Gastrocnemius medialis (tissue), 4 donors: ENCODE measurements at regions not wholly inside any gene's neighbourhood (a gene's known extent, or its start where the extent isn't known, plus 50 kb on each side); places are given as distances from the start of the nearest gene placed in this dataset.

ENCODE experiments used
- ATAC-seq, 2 donors: fragments of 150-250 bp; one replicate each; pipeline ENCODE4 v1.9.1; 2016
- DNase-seq, 2 donors: peaks; one replicate each; pipeline ENCODE4 v3.0.0-alpha.2; 2019
- H3K27ac ChIP-seq, 4 donors: fragments of 200-600 bp; sonication (generic); 1 replicate in 1 of 4; 2 replicates in 3 of 4; pipeline ENCODE4 v1.5.1; 2016 to 2018; ENCODE audit warnings: mild to moderate bottlenecking in 2 of 4, moderate library complexity in 1 of 4
- H3K27me3 ChIP-seq, 3 donors: fragments of 200-600 bp; sonication (generic) in 2 of 3; 1 replicate in 1 of 3; 2 replicates in 2 of 3; pipeline versions ENCODE4 v1.5.1 to v1.6.0; 2016 to 2019; ENCODE audit warnings: mild to moderate bottlenecking in 1 of 3, moderate library complexity in 1 of 3
- H3K36me3 ChIP-seq, 2 donors: fragments of 200-600 bp; sonication (generic) in 1 of 2; one replicate each; pipeline ENCODE4 v1.5.1; 2017 to 2018
- H3K4me1 ChIP-seq, 2 donors: fragments of 200-600 bp; sonication (generic) in 1 of 2; one replicate each; pipeline ENCODE4 v1.5.1; 2016 to 2017; ENCODE audit warnings: mild to moderate bottlenecking in 2 of 2
- H3K4me3 ChIP-seq, 4 donors: fragments of 200-600 bp; sonication (generic) in 3 of 4; 1 replicate in 1 of 4; 2 replicates in 3 of 4; pipeline ENCODE4 v1.5.1; 2016 to 2019; ENCODE audit warnings: mild to moderate bottlenecking in 2 of 4
- H3K9me3 ChIP-seq, 3 donors: fragments of 200-600 bp; sonication (generic) in 2 of 3; 1 replicate in 1 of 3; 2 replicates in 2 of 3; pipeline ENCODE4 v1.5.1; 2016 to 2019
- POLR2A ChIP-seq, 2 donors: fragments of 450-650 bp; IDR thresholded peaks; one replicate each; pipeline ENCODE4 v1.6.1; 2017; ENCODE audit warnings: antibody characterized with exemption in 2 of 2, mild to moderate bottlenecking in 2 of 2, moderate library complexity in 2 of 2
- in situ Hi-C, 4 donors: fragments of 200-750 bp; cut with MboI; loops; one replicate each; pipeline versions ENCODE4 v1.15.0 to v1.8.0; 2017; ENCODE audit warnings: low sequenced_read_pairs in 4 of 4
- intact Hi-C: fragments of 100-400 bp; cut with DNase I; formaldehyde crosslinking; loops from one replicate; pipeline ENCODE4 v1.15.1; 2023; ENCODE audit warnings: low total_unique reads
- TF ChIP-seq, protein P1 (sequence below), 5 experiments: fragments of 450-650 bp in 3 of 5; fragments of 200-600 bp in 2 of 5; sonication (generic) in 2 of 5; IDR thresholded peaks in 4 of 5; conservative IDR thresholded peaks in 1 of 5; 1 replicate in 4 of 5; 2 replicates in 1 of 5; pipeline ENCODE4 v1.5.1; 2016 to 2019; ENCODE audit warnings: antibody characterized with exemption in 5 of 5, mild to moderate bottlenecking in 3 of 5, moderate library complexity in 3 of 5

DNA sequence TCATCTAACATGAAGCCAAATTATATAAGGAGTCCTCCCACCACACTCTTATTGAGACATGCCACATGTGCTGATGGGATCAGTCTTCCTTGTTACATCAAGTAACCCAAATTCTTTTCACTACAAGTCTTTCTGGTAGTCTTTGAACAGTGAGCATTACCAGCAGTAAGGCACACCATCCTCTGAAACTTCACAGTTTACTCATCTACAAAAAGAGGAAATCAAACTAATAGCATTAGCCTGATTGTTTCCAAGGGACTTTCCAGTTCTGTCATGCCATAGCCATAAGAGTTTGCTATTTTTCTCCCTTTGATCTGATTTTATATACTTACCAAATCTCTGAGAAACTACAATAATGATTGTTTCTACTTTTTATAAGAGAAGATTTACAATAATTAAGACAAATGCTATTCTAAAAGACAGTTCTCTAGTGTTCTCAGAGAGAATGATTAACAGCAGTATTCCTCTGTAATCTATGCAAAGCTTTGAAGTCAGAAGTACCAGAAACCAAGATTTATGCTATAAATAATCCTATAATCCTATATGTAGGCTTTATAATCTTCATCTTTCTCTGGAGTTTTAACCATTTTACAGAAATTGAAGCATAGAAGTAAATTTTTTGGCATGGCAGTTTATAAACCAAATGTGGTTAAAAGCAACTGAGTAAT, 166.2 kb upstream of the ACO1 start:
- TF ChIP-seq, protein P1, sequence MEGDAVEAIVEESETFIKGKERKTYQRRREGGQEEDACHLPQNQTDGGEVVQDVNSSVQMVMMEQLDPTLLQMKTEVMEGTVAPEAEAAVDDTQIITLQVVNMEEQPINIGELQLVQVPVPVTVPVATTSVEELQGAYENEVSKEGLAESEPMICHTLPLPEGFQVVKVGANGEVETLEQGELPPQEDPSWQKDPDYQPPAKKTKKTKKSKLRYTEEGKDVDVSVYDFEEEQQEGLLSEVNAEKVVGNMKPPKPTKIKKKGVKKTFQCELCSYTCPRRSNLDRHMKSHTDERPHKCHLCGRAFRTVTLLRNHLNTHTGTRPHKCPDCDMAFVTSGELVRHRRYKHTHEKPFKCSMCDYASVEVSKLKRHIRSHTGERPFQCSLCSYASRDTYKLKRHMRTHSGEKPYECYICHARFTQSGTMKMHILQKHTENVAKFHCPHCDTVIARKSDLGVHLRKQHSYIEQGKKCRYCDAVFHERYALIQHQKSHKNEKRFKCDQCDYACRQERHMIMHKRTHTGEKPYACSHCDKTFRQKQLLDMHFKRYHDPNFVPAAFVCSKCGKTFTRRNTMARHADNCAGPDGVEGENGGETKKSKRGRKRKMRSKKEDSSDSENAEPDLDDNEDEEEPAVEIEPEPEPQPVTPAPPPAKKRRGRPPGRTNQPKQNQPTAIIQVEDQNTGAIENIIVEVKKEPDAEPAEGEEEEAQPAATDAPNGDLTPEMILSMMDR (IDR thresholded peaks at IDR 0.05 in 4 of 5, conservative IDR thresholded peaks at IDR 0.05 in 1 of 5): no peak
- TF ChIP-seq POLR2A (IDR thresholded peaks at IDR 0.05): no peak
- Histone ChIP-seq H3K9me3 (no peaks in the 10 kb centered on the region), H3K4me1 (no peaks in the 10 kb centered on the region), H3K27me3 (no peaks in the 10 kb centered on the region), H3K4me3 (no peak overlapping the region), H3K36me3 (no peaks in the 10 kb centered on the region), H3K27ac (no peak overlapping the region)
- in situ Hi-C loops: no loop called here
- DNase-seq (no peak), ATAC-seq (no peak)
- intact Hi-C loops: no loop called here

DNA sequence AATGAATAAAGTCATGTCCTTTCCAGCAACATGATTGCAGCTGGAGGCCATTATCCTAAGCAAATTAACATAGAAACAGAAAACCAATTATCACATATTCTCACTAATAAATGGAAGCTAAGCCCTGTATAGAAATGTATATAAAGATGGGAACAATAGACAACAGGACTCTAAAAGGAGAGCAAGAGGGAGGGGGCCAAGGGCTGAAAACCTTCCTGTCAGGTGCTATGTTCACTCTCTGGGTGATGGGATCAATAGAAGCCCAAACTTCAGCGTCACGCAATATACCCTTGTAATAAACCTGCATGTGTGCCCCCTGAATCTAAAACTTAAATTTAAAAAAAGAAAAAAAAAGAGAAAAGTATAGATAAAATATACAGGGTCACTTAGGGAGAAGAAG, 163.7 kb upstream of the ACO1 start:
- no peaks in the 10 kb centered on the region for H3K4me1 ChIP-seq
- no peak for TF ChIP-seq POLR2A (IDR thresholded peaks at IDR 0.05)
- TF ChIP-seq, protein P1 (IDR thresholded peaks at IDR 0.05 in 4 of 5, conservative IDR thresholded peaks at IDR 0.05 in 1 of 5): no peak
- H3K27me3 ChIP-seq: no peaks in the 10 kb centered on the region
- no peaks in the 10 kb centered on the region for H3K36me3 ChIP-seq
- H3K27ac ChIP-seq: no peak overlapping the region
- in situ Hi-C loops: no loop called here
- DNase-seq: no peak
- ATAC-seq: no peak
- no peaks in the 10 kb centered on the region for H3K9me3 ChIP-seq
- intact Hi-C loops: no loop called here
- H3K4me3 ChIP-seq: no peak overlapping the region

DNA sequence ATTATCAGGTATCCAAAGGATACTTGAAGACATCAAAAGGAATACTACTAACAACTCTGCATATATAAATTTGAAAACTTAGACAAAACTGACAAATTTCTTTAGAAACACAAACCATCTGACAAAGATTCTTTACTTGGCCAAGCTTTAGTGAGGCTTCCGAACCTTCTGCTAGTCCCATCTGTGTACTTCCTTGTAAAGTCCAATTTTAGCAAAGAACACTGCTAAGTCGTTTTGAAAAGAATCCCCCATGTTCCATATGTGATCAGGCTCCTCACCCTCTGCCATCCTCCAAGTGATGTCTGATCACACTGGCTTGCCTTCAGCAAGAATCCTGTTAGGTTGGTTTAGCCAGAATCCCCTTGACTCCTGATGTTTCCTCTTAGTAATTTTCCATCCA, 150.0 kb upstream of the ACO1 start:
- DNase-seq (no peak), ATAC-seq (no peak)
- TF ChIP-seq, protein P1 (IDR thresholded peaks at IDR 0.05 in 4 of 5, conservative IDR thresholded peaks at IDR 0.05 in 1 of 5): no peak
- no peak for TF ChIP-seq POLR2A (IDR thresholded peaks at IDR 0.05)
- no peak overlapping the region for H3K27ac ChIP-seq
- intact Hi-C loops (no loop called here), in situ Hi-C loops (no loop called here)
- H3K9me3 ChIP-seq: no peaks in the 10 kb centered on the region
- no peaks in the 10 kb centered on the region for H3K27me3 ChIP-seq
- H3K4me1 ChIP-seq: no peaks in the 10 kb centered on the region
- no peak overlapping the region for H3K4me3 ChIP-seq
- no peaks in the 10 kb centered on the region for H3K36me3 ChIP-seq

DNA sequence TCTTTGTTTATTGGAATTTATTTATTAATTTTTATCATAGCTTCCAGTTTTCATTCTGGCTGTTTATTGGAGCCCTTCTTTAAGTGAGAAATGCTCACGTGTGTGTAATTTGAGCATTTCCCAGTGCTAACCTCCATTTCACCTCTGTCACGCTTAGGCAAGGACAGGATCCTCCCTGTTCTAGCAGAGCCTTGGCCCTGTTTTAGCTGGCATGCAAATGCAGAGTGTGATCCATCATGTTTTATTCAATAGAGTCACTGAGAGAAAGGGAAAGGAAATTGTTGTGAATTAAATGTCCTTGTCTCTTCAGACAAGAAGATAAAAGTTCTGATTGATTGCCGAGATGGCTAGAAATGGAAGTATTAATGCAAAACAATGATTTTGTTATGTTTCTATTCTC, 137.3 kb upstream of the ACO1 start:
- in situ Hi-C loops: no loop called here
- Histone ChIP-seq H3K36me3 (no peaks in the 10 kb centered on the region), H3K4me1 (no peaks in the 10 kb centered on the region), H3K27ac (no peak overlapping the region), H3K4me3 (no peak overlapping the region), H3K9me3 (no peaks in the 10 kb centered on the region), H3K27me3 (no peaks in the 10 kb centered on the region)
- DNase-seq (no peak), ATAC-seq (no peak)
- intact Hi-C loops: no loop called here
- no peak for TF ChIP-seq POLR2A (IDR thresholded peaks at IDR 0.05)
- TF ChIP-seq, protein P1 (IDR thresholded peaks at IDR 0.05 in 4 of 5, conservative IDR thresholded peaks at IDR 0.05 in 1 of 5): no peak

DNA sequence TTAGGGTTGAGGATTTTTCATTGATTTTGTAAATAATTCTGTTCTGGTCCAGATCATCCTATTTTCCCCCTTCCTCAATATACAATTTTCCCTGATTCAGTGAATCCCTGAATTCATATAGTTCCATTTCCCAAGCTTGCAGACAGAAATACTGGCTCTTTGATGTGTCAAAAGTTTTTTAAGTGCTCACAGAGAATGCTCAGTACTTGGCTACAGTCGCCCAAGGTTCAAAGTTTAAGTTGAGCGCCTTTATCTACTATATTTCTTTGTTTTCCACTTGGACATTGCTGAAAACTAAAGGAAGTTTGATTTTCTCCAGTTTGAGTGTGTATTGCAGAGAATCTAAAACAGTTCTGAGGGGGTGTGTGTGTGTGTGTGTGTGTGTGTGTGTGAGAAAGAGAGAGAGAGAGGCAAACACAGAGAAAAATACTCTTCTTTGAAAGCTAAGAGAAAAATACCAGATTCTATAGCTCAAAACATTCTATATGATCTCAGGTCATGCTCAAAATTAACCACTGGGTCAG, 136.2 kb upstream of the ACO1 start:
- in situ Hi-C loops (no loop called here), intact Hi-C loops (no loop called here)
- Histone ChIP-seq H3K9me3 (no peaks in the 10 kb centered on the region), H3K4me3 (no peak overlapping the region), H3K27me3 (no peaks in the 10 kb centered on the region), H3K27ac (no peak overlapping the region), H3K36me3 (no peaks in the 10 kb centered on the region), H3K4me1 (no peaks in the 10 kb centered on the region)
- ATAC-seq (no peak), DNase-seq (no peak)
- TF ChIP-seq, protein P1 (IDR thresholded peaks at IDR 0.05 in 4 of 5, conservative IDR thresholded peaks at IDR 0.05 in 1 of 5): no peak
- TF ChIP-seq POLR2A (IDR thresholded peaks at IDR 0.05): no peak
